ENCODE measurements at regions not wholly inside any gene's neighbourhood (a gene's known extent, or its start where the extent isn't known, plus 50 kb on each side); places are given as distances from the start of the nearest gene placed in this dataset.
"Not testable (repeated sequence)": the region's sequence is repeated elsewhere in the genome, so short reads cannot be mapped to it uniquely, and the experiment has no call there.

DNA sequence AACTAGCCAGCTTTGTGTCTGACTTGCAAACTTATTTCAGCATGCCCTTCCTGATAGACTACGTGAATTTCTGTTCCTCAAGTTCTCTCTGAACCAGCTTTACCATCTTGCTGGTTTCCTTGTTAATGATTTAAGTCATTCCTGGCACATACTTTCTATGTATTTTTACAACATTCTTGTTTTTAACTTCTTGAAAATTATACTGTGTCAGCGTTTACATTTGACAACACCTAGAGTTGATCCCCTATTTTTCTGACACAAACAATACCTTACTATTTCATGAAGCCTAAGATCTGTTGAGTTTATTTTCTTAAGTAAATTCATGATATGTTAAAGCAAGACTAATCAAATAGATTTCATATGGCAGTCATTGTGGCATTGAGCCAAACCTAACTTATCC is 686.3 kb downstream of the XPNPEP1 start:
- Histone ChIP-seq H3K36me3 (ENCODE audit: low read depth) (no peaks in the 10 kb centered on the region), H3K27me3 (replicated peaks; ENCODE audit: insufficient read depth) (no peaks in the 10 kb centered on the region), H3K4me2 (ENCODE audit: unreplicated experiment) (no peak overlapping the region), H3K4me1 (ENCODE audit: insufficient read depth) (no peaks in the 10 kb centered on the region), H3K9me2 (ENCODE audit: insufficient read depth) (no peaks in the 10 kb centered on the region), H3K9me3 (ENCODE audit: low read depth) (no peaks in the 10 kb centered on the region), H3K27ac (no peak overlapping the region), H3K79me2 (ENCODE audit: insufficient read depth) (no peaks in the 10 kb centered on the region), H2AFZ (no peak overlapping the region), H3F3A (ENCODE audit: insufficient read depth) (no peaks in the 10 kb centered on the region), H3K4me3 (no peak overlapping the region), H3K9ac (no peak overlapping the region), H4K20me1 (ENCODE audit: insufficient read depth) (no peaks in the 10 kb centered on the region)
- in situ Hi-C loops (cut with MboI), result no loop called here
- no peak for TF ChIP-seq EZH2phosphoT487 (IDR thresholded peaks at IDR 0.05; ENCODE audit: insufficient read depth, low read depth)
- TF ChIP-seq EZH2 (IDR thresholded peaks at IDR 0.05; ENCODE audit: insufficient read depth, poor library complexity, severe bottlenecking), result no peak
- DNase-seq, result no peak
- 55 to 60% methylated on average over 2 of the region's 2 CpGs for WGBS, 2 experiments (ENCODE audit: low coverage in 1 of 2, low lambda C conversion rate in 2 of 2, missing lambda C conversion rate in 2 of 2)

DNA sequence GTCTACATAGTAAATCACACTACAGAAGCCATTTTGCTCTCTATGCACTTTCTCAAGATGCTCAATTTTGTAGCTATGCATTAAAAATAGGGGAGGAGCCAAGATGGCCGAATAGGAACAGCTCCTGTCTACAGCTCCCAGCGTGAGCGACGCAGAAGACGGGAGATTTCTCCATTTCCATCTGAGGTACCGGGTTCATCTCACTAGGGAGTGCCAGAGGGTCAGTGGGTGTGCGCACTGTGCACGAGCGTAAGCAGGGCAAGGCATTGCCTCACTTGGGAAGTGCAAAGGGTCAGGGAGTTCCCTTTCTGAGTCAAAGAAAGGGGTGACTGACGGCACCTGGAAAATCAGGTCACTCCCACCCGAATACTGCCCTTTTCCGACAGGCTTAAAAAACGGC is 699.8 kb downstream of the XPNPEP1 start:
- H3K36me3 ChIP-seq (ENCODE audit: low read depth); in situ Hi-C loops (cut with MboI); DNase-seq; H3K4me1 ChIP-seq (ENCODE audit: insufficient read depth); H3K27ac ChIP-seq; H3K79me2 ChIP-seq (ENCODE audit: insufficient read depth); H3K9me3 ChIP-seq (ENCODE audit: low read depth); H3K4me3 ChIP-seq; H4K20me1 ChIP-seq (ENCODE audit: insufficient read depth); H2AFZ ChIP-seq; H3K4me2 ChIP-seq (ENCODE audit: unreplicated experiment); H3K9ac ChIP-seq; H3K9me2 ChIP-seq (ENCODE audit: insufficient read depth); H3K27me3 ChIP-seq (replicated peaks; ENCODE audit: insufficient read depth); H3F3A ChIP-seq (ENCODE audit: insufficient read depth): not testable (repeated sequence)
- 76 to 77% methylated on average over 13 of the region's 13 CpGs for WGBS, 2 experiments (ENCODE audit: low coverage in 1 of 2, low lambda C conversion rate in 2 of 2, missing lambda C conversion rate in 2 of 2)

DNA sequence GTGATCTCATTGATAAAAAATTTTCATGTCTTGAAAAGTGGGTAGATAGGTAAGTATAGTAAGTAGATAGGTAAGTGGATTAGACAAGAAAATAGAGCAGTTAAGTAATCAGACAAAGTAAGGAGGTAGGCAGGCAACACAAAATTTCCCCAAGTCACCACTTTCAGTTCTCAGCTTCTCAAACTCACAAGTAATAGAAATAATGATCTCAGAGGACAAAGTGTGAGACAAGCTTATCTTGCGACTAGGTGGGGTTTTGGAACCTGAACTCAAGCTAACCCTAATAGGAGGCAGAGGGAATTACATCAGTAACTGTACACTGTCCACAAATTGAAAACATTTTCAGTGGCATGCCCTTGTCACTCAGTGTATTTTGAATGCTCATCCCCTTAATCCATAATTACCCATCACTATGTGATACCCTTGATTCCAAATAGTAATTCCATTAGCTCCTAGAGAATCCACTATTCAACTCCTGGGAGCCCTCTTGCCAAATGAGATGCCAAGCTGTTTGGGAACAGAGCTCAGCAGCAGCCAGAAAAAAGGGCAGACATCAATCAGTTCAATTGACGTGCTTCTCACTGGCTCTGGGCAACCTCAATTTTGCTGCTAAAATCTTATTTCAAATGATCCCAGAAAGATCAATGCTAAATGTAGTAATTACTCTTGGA is 703.2 kb downstream of the XPNPEP1 start:
- WGBS, 2 experiments (ENCODE audit: low coverage in 1 of 2, low lambda C conversion rate in 2 of 2, missing lambda C conversion rate in 2 of 2), result 85 to 88% methylated on average over 2 of the region's 2 CpGs
- Histone ChIP-seq H3K9ac (no peak overlapping the region), H3K9me2 (ENCODE audit: insufficient read depth) (peaks cover 3% of the 10 kb centered on the region; the same call in 1 of the 2 replicates), H3K27me3 (replicated peaks; ENCODE audit: insufficient read depth) (no peaks in the 10 kb centered on the region), H3K4me2 (ENCODE audit: unreplicated experiment) (no peak overlapping the region), H2AFZ (no peak overlapping the region), H3K9me3 (ENCODE audit: low read depth) (no peaks in the 10 kb centered on the region), H4K20me1 (ENCODE audit: insufficient read depth) (no peaks in the 10 kb centered on the region), H3F3A (ENCODE audit: insufficient read depth) (no peaks in the 10 kb centered on the region), H3K4me3 (no peak overlapping the region), H3K27ac (no peak overlapping the region), H3K4me1 (ENCODE audit: insufficient read depth) (no peaks in the 10 kb centered on the region), H3K36me3 (ENCODE audit: low read depth) (no peaks in the 10 kb centered on the region), H3K79me2 (ENCODE audit: insufficient read depth) (no peaks in the 10 kb centered on the region)
- in situ Hi-C loops (cut with MboI), result no loop called here
- DNase-seq, result no peak
- no peak for TF ChIP-seq EZH2 (IDR thresholded peaks at IDR 0.05; ENCODE audit: insufficient read depth, poor library complexity, severe bottlenecking)
- TF ChIP-seq EZH2phosphoT487 (IDR thresholded peaks at IDR 0.05; ENCODE audit: insufficient read depth, low read depth), result no peak

DNA sequence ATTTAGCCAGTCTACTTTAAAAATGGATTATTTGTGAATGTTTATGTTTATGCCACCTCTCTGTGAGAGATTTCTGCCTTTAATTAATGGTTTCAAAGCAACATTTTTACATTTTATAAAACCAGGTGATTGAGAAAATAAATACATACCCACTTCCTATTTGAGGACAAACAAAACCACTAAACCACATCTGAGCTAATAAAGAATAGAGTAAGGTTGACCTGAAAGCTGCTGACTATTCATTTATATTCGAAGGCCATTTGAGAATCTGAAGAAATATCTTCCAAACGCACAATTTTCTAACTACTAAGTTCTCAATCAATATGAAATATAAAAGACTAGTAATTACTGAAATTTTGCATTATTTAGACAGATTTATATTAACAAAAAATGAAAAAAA is 705.1 kb downstream of the XPNPEP1 start:
- H3K79me2 ChIP-seq (ENCODE audit: insufficient read depth), result no peaks in the 10 kb centered on the region
- H3K9ac ChIP-seq, result no peak overlapping the region
- WGBS, 2 experiments (ENCODE audit: low coverage in 1 of 2, low lambda C conversion rate in 2 of 2, missing lambda C conversion rate in 2 of 2), result 45 to 49% methylated on average over 2 of the region's 2 CpGs
- H3K9me3 ChIP-seq (ENCODE audit: low read depth), result no peaks in the 10 kb centered on the region
- no peaks in the 10 kb centered on the region for H3K4me1 ChIP-seq (ENCODE audit: insufficient read depth)
- no peak overlapping the region for H2AFZ ChIP-seq
- no peaks in the 10 kb centered on the region for H3K36me3 ChIP-seq (ENCODE audit: low read depth)
- H4K20me1 ChIP-seq (ENCODE audit: insufficient read depth), result no peaks in the 10 kb centered on the region
- H3K4me3 ChIP-seq, result no peak overlapping the region
- peaks cover 3% of the 10 kb centered on the region; the same call in 1 of the 2 replicates for H3K9me2 ChIP-seq (ENCODE audit: insufficient read depth)
- H3K27ac ChIP-seq, result no peak overlapping the region
- in situ Hi-C loops (cut with MboI), result no loop called here
- H3K27me3 ChIP-seq (replicated peaks; ENCODE audit: insufficient read depth), result no peaks in the 10 kb centered on the region
- no peak for DNase-seq
- TF ChIP-seq EZH2phosphoT487 (IDR thresholded peaks at IDR 0.05; ENCODE audit: insufficient read depth, low read depth) (no peak), EZH2 (IDR thresholded peaks at IDR 0.05; ENCODE audit: insufficient read depth, poor library complexity, severe bottlenecking) (no peak)
- H3K4me2 ChIP-seq (ENCODE audit: unreplicated experiment), result no peak overlapping the region
- no peaks in the 10 kb centered on the region for H3F3A ChIP-seq (ENCODE audit: insufficient read depth)

Measured in GM23248 (cell line).